HFF-Myc (cell line): ENCODE measurements at regions not wholly inside any gene's neighbourhood (a gene's known extent, or its start where the extent isn't known, plus 50 kb on each side); places are given as distances from the start of the nearest gene placed in this dataset.
A peak's percentile ranks its signal among the peaks of the same experiment; 100 is the strongest.

Source experiments
- DNase-seq: peaks from one replicate; pipeline ENCODE4 v3.0.0-alpha.2; 2011; ENCODE audit warnings: low read depth; ENCODE audit errors: extremely low read depth
- H3K4me3 ChIP-seq: replicated peaks from 2 replicates; pipeline ENCODE4 v1.5.1; 2011; ENCODE audit warnings: low read depth, mild to moderate bottlenecking, control low read depth, low read length
- TF ChIP-seq, protein P1 (sequence below): IDR thresholded peaks from 2 replicates; pipeline ENCODE4 v1.5.1; 2012; ENCODE audit warnings: mild to moderate bottlenecking, low read depth, low read length, control low read depth; ENCODE audit errors: missing control alignments

DNA sequence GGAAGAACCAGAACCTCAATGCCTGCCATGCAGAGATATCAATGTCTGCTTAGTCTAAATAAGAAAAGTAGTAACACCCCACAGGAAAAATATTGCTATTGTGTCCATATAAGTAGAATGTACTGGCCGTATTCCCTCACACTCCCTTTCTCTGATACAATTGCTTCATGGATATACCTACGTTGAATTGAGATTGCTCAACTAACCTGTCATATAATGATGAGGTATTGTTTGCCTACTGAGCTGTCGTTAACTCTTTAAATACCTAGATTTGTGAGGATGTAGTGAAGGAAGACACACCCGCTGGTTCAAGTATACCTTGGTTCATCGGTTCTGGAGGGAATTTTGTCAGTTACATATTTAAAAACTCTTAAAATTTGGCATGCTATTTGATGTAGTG is 480.7 kb upstream of the TCF4 start:
- TF ChIP-seq, protein P1, sequence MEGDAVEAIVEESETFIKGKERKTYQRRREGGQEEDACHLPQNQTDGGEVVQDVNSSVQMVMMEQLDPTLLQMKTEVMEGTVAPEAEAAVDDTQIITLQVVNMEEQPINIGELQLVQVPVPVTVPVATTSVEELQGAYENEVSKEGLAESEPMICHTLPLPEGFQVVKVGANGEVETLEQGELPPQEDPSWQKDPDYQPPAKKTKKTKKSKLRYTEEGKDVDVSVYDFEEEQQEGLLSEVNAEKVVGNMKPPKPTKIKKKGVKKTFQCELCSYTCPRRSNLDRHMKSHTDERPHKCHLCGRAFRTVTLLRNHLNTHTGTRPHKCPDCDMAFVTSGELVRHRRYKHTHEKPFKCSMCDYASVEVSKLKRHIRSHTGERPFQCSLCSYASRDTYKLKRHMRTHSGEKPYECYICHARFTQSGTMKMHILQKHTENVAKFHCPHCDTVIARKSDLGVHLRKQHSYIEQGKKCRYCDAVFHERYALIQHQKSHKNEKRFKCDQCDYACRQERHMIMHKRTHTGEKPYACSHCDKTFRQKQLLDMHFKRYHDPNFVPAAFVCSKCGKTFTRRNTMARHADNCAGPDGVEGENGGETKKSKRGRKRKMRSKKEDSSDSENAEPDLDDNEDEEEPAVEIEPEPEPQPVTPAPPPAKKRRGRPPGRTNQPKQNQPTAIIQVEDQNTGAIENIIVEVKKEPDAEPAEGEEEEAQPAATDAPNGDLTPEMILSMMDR, result no peak
- DNase-seq, result no peak
- H3K4me3 ChIP-seq, result no peak overlapping the region

DNA sequence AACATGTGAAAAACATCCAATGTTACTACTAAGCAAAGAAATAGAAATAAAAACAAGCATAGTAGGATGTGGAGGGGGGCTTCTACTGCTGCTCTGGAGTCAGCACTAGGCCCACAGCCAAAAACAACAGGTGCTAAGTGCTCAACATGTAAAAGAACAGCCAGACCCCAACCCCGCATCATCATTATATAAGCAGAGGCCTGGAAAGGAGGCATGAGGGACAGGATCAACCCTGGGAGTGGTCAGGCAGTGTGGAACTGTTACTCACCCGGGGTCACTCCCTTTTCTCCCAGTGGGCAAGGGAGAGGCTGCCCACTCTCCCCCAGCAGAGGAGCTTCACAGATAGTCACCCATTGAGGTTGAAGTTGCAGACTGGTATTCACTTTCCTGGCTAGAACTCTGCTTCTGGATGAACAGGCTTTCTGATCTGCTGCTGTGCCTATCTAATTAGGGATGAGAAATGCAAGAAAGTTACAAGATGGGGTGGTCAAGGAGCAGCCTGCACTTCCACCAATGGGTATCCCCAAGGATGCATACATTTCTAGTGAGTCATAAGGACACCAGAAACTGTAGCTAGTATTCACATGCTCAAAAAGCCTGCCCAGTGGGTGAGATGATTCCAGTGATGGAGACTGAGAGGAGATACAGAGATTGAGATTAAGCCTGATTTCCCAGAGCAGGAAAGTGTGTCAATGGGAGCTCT is 480.1 kb upstream of the TCF4 start:
- no peak overlapping the region for H3K4me3 ChIP-seq
- TF ChIP-seq, protein P1, result no peak
- DNase-seq, result peak; percentile 47

DNA sequence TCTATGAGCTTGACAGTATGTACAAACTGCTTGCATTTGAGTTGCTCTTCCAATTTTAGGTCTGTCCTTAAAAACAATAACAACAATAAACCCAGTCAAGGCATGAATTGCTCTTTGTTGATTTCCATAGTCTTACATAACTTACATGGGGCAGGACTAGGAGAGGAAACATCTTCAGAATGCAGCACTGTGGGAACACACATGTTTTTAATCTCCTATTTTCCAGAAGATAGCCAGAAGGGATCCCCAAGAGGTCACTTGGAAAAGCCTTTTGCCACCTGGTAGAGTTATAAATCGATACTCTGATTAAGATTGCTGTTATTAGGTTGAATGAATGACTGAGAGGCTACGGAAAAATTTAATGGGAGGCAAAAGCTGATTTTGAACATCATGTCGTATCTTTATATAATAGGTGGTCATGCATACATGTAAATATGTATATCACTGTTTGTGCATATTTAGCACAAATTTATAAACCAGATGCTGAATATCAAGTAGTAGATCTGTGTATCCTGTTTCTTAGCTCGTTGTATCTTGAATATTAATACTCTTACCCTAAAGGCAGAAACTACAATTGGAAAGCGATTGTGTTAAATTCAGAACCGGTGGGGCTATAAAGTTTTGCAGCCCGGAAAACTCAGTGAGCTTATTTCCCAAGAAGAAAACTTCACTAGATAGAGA is 479.4 kb upstream of the TCF4 start:
- no peak overlapping the region for H3K4me3 ChIP-seq
- DNase-seq, result no peak
- TF ChIP-seq, protein P1, result no peak

DNA sequence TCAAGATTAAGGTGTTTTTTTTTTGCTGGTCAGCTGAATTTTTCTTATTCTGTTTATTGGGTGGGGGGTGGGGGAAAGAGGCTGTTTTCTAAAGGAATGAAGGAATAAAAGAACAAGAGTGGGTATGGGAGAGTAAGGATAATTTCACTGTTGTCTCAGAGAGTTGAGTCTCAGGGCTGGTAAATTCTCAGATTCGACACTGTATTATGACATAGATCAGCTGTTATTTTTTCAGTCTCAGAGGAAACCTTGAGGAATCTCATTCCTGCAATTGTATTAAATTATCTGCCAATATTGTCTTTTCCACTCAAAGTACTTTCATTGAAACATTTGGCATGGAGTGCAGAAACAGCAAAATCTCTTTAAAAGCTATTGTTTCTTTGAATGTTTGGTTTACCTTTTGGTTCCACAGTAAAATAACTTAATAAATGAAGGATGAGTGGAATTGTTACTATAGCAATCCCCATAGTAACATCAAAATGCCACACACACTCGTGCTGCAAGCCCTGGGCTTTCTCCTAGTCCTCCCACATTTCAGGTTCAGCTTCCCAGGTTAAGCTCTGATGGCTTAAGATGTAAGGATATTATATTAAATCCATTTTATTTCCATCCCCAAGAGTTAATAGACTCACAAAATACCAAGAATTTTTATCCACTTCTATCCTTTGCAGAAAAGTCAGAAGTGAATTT is 478.7 kb upstream of the TCF4 start:
- H3K4me3 ChIP-seq, result no peak overlapping the region
- no peak for DNase-seq
- TF ChIP-seq, protein P1, result no peak

DNA sequence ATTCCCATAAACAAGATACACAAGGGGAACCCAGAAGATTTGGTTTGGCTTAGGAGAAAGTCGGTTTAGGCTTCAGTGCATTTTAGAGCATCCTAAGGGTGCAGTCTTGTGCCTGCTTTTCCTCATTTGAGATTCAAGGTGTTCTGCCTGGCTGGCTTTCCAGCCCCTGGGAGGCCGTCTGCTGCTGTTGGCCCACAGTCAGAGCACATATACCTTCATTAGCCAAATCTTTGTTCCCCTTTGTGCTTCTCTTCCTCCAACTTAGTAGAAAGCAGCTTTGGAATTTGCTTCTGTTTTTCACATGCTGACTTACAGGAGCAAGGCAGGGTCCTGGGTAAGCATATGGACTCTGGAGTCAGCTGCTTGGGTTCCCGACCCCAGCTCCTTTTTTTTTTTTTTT is 477.1 kb upstream of the TCF4 start:
- TF ChIP-seq, protein P1, result no peak
- no peak overlapping the region for H3K4me3 ChIP-seq
- no peak for DNase-seq

DNA sequence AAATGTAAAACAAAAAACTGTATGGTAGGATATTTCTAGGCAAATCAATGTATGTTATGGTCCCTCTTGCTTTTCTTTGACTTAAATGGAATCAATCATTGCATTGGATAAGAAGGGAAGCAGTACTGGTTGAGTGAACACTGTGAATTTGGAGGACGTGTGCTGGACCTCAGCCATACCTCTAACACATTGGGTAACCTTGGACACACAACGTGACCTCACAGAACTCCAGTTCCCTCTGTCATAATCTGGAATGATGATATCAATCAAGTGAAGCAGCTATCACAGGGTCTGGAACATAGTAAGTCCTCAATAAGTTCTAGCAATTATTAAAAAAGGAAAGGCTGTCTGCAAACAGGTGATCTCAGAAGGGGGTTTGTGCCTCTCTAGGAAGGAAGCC is 474.9 kb upstream of the TCF4 start:
- TF ChIP-seq, protein P1, result no peak
- no peak for DNase-seq

More for the DNA sequence above, 474.9 kb upstream of the TCF4 start:
- no peak overlapping the region for H3K4me3 ChIP-seq
